Mesenchymal stem cell (in vitro differentiated cells and primary cell): ENCODE measurements at regions not wholly inside any gene's neighbourhood (a gene's known extent, or its start where the extent isn't known, plus 50 kb on each side); places are given as distances from the start of the nearest gene placed in this dataset.

ENCODE experiments used
- DNase-seq: peaks from one replicate; pipeline ENCODE4 v3.0.0-alpha.2; 2013
- H2AFZ ChIP-seq: one replicate; pipeline ENCODE4 v1.6.1; 2013; ENCODE audit warnings: low read depth, mild to moderate bottlenecking, control low read depth, inconsistent platforms, low read length, moderate library complexity
- H2AK5ac ChIP-seq: 2 replicates; pipeline ENCODE4 v1.6.1; 2013; ENCODE audit warnings: low read length, moderate library complexity, mild to moderate bottlenecking, inconsistent platforms; ENCODE audit not compliant: severe bottlenecking
- H2BK120ac ChIP-seq: one replicate; pipeline ENCODE4 v1.6.1; 2013; ENCODE audit warnings: low read depth, mild to moderate bottlenecking, inconsistent platforms, low read length, moderate library complexity
- H2BK12ac ChIP-seq, 2 experiments: one replicate each; pipeline ENCODE4 v1.6.1; 2013; ENCODE audit warnings: inconsistent platforms in 2 of 2, low read length in 2 of 2, mild to moderate bottlenecking in 2 of 2, moderate library complexity in 2 of 2, control low read depth in 1 of 2
- H2BK15ac ChIP-seq: one replicate; pipeline ENCODE4 v1.6.1; 2013; ENCODE audit warnings: mild to moderate bottlenecking, low read depth, inconsistent platforms; ENCODE audit not compliant: poor library complexity, severe bottlenecking
- H2BK5ac ChIP-seq: 2 replicates; pipeline ENCODE4 v1.6.1; 2013; ENCODE audit warnings: low read depth, mild to moderate bottlenecking, low read length, control low read depth, inconsistent platforms; ENCODE audit not compliant: poor library complexity, severe bottlenecking
- H3K14ac ChIP-seq, 2 experiments: one replicate each; pipeline ENCODE4 v1.6.1; 2013; ENCODE audit warnings: inconsistent platforms in 2 of 2, low read length in 2 of 2, control low read depth in 1 of 2, mild to moderate bottlenecking in 1 of 2, moderate library complexity in 1 of 2
- H3K18ac ChIP-seq, 2 experiments: one replicate each; pipeline ENCODE4 v1.6.1; 2013; ENCODE audit warnings: inconsistent platforms in 2 of 2, low read length in 2 of 2, control low read depth in 1 of 2, low read depth in 1 of 2, mild to moderate bottlenecking in 1 of 2
- H3K23ac ChIP-seq, 2 experiments: one replicate each; pipeline ENCODE4 v1.6.1; 2013; ENCODE audit warnings: inconsistent platforms in 2 of 2, low read length in 2 of 2, mild to moderate bottlenecking in 2 of 2, moderate library complexity in 2 of 2, control low read depth in 1 of 2
- H3K27ac ChIP-seq: 2 replicates; pipeline ENCODE4 v1.5.1; 2013; ENCODE audit warnings: mild to moderate bottlenecking, moderate library complexity, low read length, control low read depth, inconsistent platforms; ENCODE audit not compliant: poor library complexity, severe bottlenecking
- H3K27me3 ChIP-seq, 2 experiments: 2 replicates each; pipeline versions ENCODE4 v1.6.1 to v1.7.0; 2013; ENCODE audit warnings: low read length in 2 of 2, mild to moderate bottlenecking in 2 of 2, moderate library complexity in 2 of 2, control low read depth in 1 of 2, inconsistent platforms in 1 of 2; ENCODE audit not compliant: control insufficient read depth in 1 of 2, insufficient read depth in 1 of 2
- H3K36me3 ChIP-seq, 2 experiments: 2 replicates each; pipeline versions ENCODE4 v1.6.1 to v1.7.0; 2013; ENCODE audit warnings: low read length in 2 of 2, control low read depth in 1 of 2, inconsistent platforms in 1 of 2, low read depth in 1 of 2, mild to moderate bottlenecking in 1 of 2; ENCODE audit not compliant: insufficient read depth in 2 of 2, control insufficient read depth in 1 of 2
- H3K4ac ChIP-seq, 2 experiments: one replicate each; pipeline ENCODE4 v1.6.1; 2013; ENCODE audit warnings: inconsistent platforms in 2 of 2, low read length in 2 of 2, mild to moderate bottlenecking in 2 of 2, moderate library complexity in 2 of 2, control low read depth in 1 of 2, low read depth in 1 of 2
- H3K4me1 ChIP-seq: 2 replicates; pipeline ENCODE4 v1.6.1; 2013; ENCODE audit warnings: low read depth, low read length, control low read depth; ENCODE audit not compliant: control insufficient read depth, insufficient read depth
- H3K4me2 ChIP-seq: 2 replicates; pipeline ENCODE4 v1.6.1; 2013; ENCODE audit warnings: low read length, mild to moderate bottlenecking, inconsistent platforms; ENCODE audit not compliant: poor library complexity, severe bottlenecking
- H3K4me3 ChIP-seq, 2 experiments: 2 replicates each; pipeline versions ENCODE4 v1.5.1 to v1.7.0; 2013; ENCODE audit warnings: low read length in 2 of 2, mild to moderate bottlenecking in 2 of 2, control low read depth in 1 of 2, low read depth in 1 of 2; ENCODE audit not compliant: insufficient read depth in 1 of 2
- H3K79me1 ChIP-seq: replicated peaks from 2 replicates; pipeline ENCODE4 v1.6.1; 2013; ENCODE audit warnings: mild to moderate bottlenecking, control low read depth, low read length, inconsistent platforms; ENCODE audit not compliant: poor library complexity, severe bottlenecking
- H3K9ac ChIP-seq: 2 replicates; pipeline ENCODE4 v1.7.0; 2013; ENCODE audit warnings: mild to moderate bottlenecking, low read length, moderate library complexity
- H3K9me3 ChIP-seq: 2 replicates; pipeline ENCODE4 v1.7.0; 2013; ENCODE audit warnings: mild to moderate bottlenecking, low read length; ENCODE audit not compliant: control insufficient read depth
- H4K8ac ChIP-seq: one replicate; pipeline ENCODE4 v1.6.1; 2013; ENCODE audit warnings: inconsistent platforms, mild to moderate bottlenecking, low read length, moderate library complexity
- H4K91ac ChIP-seq: one replicate; pipeline ENCODE4 v1.6.1; 2013; ENCODE audit warnings: mild to moderate bottlenecking, low read length, inconsistent platforms
- WGBS: methylation state at CpG from one replicate; pipeline ENCODE4 v1.1.7; 2013; ENCODE audit warnings: mixed read lengths; 5-methylcytosine and 5-hydroxymethylcytosine counted together

- Histone ChIP-seq H4K8ac (no peak overlapping the region), H2BK5ac (no peak overlapping the region), H3K9ac (no peak overlapping the region), H3K9me3 (no peaks in the 10 kb centered on the region), H3K36me3 (no peaks in the 10 kb centered on the region), H2AK5ac (no peak overlapping the region), H2AFZ (no peak overlapping the region), H3K4me1 (no peaks in the 10 kb centered on the region), H3K4ac (no peak overlapping the region), H3K14ac (no peak overlapping the region), H3K79me1 (no peaks in the 10 kb centered on the region), H3K4me2 (no peak overlapping the region), H3K4me3 (no peak overlapping the region), H3K23ac (no peak overlapping the region), H2BK15ac (no peak overlapping the region), H4K91ac (no peak overlapping the region), H2BK12ac (no peak overlapping the region), H3K27me3 (no peaks in the 10 kb centered on the region), H2BK120ac (no peak overlapping the region), H3K27ac (no peak overlapping the region), H3K18ac (no peak overlapping the region)
- DNase-seq = no peak
- WGBS = 97% methylated on average over 3 of the region's 3 CpGs
Measured at GRCh38 chr6:122258839-122259238, 140.6 kb upstream of the HSF2 start.

- H3K9me3 ChIP-seq = peaks cover 11% of the 10 kb centered on the region
- no peak overlapping the region for H3K4me3 ChIP-seq
- H2AK5ac ChIP-seq = no peak overlapping the region
- WGBS = 100% methylated on average over 1 of the region's 2 CpGs
- H3K14ac ChIP-seq = no peak overlapping the region
- no peak overlapping the region for H2BK12ac ChIP-seq
- no peak overlapping the region for H3K27ac ChIP-seq
- no peak for DNase-seq
- H4K8ac ChIP-seq = no peak overlapping the region
- H3K4ac ChIP-seq = no peak overlapping the region
- H2BK5ac ChIP-seq = no peak overlapping the region
- no peak overlapping the region for H2BK120ac ChIP-seq
- no peaks in the 10 kb centered on the region for H3K27me3 ChIP-seq
- no peak overlapping the region for H4K91ac ChIP-seq
- no peak overlapping the region for H3K23ac ChIP-seq
- no peaks in the 10 kb centered on the region for H3K4me1 ChIP-seq
- H2BK15ac ChIP-seq = no peak overlapping the region
- H3K18ac ChIP-seq = no peak overlapping the region
- no peaks in the 10 kb centered on the region for H3K36me3 ChIP-seq
- no peak overlapping the region for H3K9ac ChIP-seq
- no peak overlapping the region for H2AFZ ChIP-seq
- no peaks in the 10 kb centered on the region for H3K79me1 ChIP-seq
- no peak overlapping the region for H3K4me2 ChIP-seq
Measured at GRCh38 chr6:122264557-122264956, 134.9 kb upstream of the HSF2 start.

DNA sequence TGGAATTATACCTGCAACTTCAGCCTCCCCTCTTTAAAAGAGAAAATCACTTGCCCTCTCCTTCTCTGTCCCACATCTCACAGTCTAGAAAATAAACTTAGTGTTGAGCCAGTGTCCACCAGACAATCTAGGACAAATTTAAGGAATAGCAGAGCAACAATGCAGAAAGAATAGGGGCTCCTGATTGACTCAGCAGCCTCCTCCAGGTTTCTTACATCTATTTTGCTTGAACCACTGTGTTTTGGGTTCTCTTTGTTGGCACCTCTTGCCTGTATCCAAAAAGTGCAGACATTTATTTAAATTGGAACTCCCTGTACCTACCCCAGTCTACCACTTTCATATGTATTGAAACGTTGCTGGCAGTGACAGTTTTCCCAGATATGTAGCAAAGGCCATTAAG lies 133.7 kb upstream of the HSF2 start:
- no peaks in the 10 kb centered on the region for H3K79me1 ChIP-seq
- no peaks in the 10 kb centered on the region for H3K27me3 ChIP-seq
- H3K18ac ChIP-seq = no peak overlapping the region
- H2AFZ ChIP-seq = no peak overlapping the region
- no peak overlapping the region for H2BK12ac ChIP-seq
- H3K23ac ChIP-seq = no peak overlapping the region
- no peak overlapping the region for H3K9ac ChIP-seq
- H2BK5ac ChIP-seq = no peak overlapping the region
- H2AK5ac ChIP-seq = no peak overlapping the region
- WGBS = no CpG with 5 or more reads among the region's 1 CpG
- H4K91ac ChIP-seq = no peak overlapping the region
- H2BK15ac ChIP-seq = no peak overlapping the region
- H3K27ac ChIP-seq = no peak overlapping the region
- no peak overlapping the region for H3K14ac ChIP-seq
- no peak overlapping the region for H2BK120ac ChIP-seq
- H3K9me3 ChIP-seq = peaks cover 13% of the 10 kb centered on the region
- H3K4me2 ChIP-seq = no peak overlapping the region
- H3K4me3 ChIP-seq = no peak overlapping the region
- no peak for DNase-seq
- no peak overlapping the region for H3K4ac ChIP-seq
- no peaks in the 10 kb centered on the region for H3K36me3 ChIP-seq
- H3K4me1 ChIP-seq = no peaks in the 10 kb centered on the region
- H4K8ac ChIP-seq = no peak overlapping the region

DNA sequence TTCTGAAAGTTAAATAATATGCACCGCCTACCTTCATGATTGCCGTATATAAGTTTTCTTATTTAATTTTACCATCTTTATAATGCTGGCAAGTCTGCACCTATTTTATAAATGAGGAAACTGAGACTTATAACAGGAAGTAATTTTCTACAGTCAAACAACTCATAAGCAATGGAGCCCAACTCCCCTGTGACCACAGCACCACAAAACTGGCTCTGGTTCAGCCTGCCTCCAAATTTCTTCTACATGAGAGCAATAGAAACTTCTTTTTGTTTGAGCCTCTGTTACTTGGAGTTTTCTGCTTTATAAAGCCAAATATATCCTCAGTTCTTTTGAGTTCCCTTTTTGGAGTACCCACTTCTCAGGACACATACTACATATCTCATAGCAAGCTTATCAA lies 131.1 kb upstream of the HSF2 start:
- Histone ChIP-seq H2BK15ac (no peak overlapping the region), H3K79me1 (no peaks in the 10 kb centered on the region), H3K14ac (no peak overlapping the region), H4K91ac (no peak overlapping the region), H3K4me1 (no peaks in the 10 kb centered on the region), H3K4ac (no peak overlapping the region), H2AFZ (no peak overlapping the region), H3K4me3 (no peak overlapping the region), H3K9me3 (peaks cover 13% of the 10 kb centered on the region), H3K9ac (no peak overlapping the region), H3K36me3 (no peaks in the 10 kb centered on the region), H3K18ac (no peak overlapping the region), H2BK12ac (no peak overlapping the region), H2BK5ac (no peak overlapping the region), H3K23ac (no peak overlapping the region), H3K27ac (no peak overlapping the region), H4K8ac (no peak overlapping the region), H2AK5ac (no peak overlapping the region), H3K4me2 (no peak overlapping the region), H2BK120ac (no peak overlapping the region), H3K27me3 (no peaks in the 10 kb centered on the region)
- no peak for DNase-seq
- no CpG with 5 or more reads among the region's 2 CpGs for WGBS
